Liver (tissue), 3 donors: ENCODE measurements at regions not wholly inside any gene's neighbourhood (a gene's known extent, or its start where the extent isn't known, plus 50 kb on each side); places are given as distances from the start of the nearest gene placed in this dataset.
"Not testable (repeated sequence)": the region's sequence is repeated elsewhere in the genome, so short reads cannot be mapped to it uniquely, and the experiment has no call there.

Source experiments
- EGR1 ChIP-seq, 2 donors: IDR thresholded peaks; 2 replicates each; pipeline ENCODE4 v1.6.1; 2016 to 2018; ENCODE audit warnings: antibody characterized with exemption in 2 of 2, low read depth in 2 of 2
- FOXA1 ChIP-seq: IDR thresholded peaks from 2 replicates; pipeline ENCODE4 v1.6.1; 2016; ENCODE audit warnings: antibody characterized with exemption
- NR2F2 ChIP-seq: IDR thresholded peaks from 2 replicates; pipeline ENCODE4 v1.6.1; 2016; ENCODE audit warnings: antibody characterized with exemption
- RAD21 ChIP-seq, 2 donors: IDR thresholded peaks; 2 replicates each; pipeline ENCODE4 v1.6.1; 2016; ENCODE audit warnings: antibody characterized with exemption in 2 of 2, mild to moderate bottlenecking in 2 of 2
- SP1 ChIP-seq: IDR thresholded peaks from 2 replicates; pipeline ENCODE4 v1.6.1; 2018; ENCODE audit warnings: antibody characterized with exemption, mild to moderate bottlenecking
- YY1 ChIP-seq: IDR thresholded peaks from 2 replicates; pipeline ENCODE4 v1.6.1; 2016; ENCODE audit warnings: antibody characterized with exemption, mild to moderate bottlenecking
- TF ChIP-seq, protein P1 (sequence below): fragments of 150-350 bp; IDR thresholded peaks from 2 replicates; pipeline ENCODE4 v1.5.1; 2017; ENCODE audit warnings: improper control_type of control experiment, low read depth, low read length; ENCODE audit not compliant: missing input control
- TF ChIP-seq, protein P2 (sequence below): IDR thresholded peaks from 2 replicates; pipeline ENCODE4 v1.6.1; 2016; ENCODE audit warnings: antibody characterized with exemption
- TF ChIP-seq, protein P3 (sequence below): IDR thresholded peaks from 2 replicates; pipeline ENCODE4 v1.6.1; 2016; ENCODE audit warnings: antibody characterized with exemption
- TF ChIP-seq, protein P4 (sequence below): IDR thresholded peaks from 2 replicates; pipeline ENCODE4 v1.6.1; 2016; ENCODE audit warnings: antibody characterized with exemption, mild to moderate bottlenecking
- donor health status: healthy.
- donor health status: healthy.

DNA sequence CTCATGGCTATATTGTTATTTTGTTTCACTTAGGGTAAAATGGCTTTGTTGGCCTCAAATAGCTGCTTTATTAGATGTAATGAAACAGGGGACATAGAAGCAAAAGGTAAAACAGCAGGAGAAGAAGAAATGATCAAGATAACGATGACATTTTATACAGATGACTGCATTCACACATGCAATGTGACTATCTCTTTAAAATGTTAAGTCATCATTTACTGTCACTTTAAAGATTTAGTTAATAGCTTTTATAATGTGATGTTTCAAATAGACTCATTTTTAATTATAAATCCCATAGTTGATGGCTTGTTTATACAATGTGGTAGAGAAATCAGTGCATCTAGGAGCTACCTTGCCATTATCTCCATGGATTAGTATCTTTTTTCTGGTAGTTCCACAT lies 2160.8 kb upstream of the DEFB115 start:
- TF ChIP-seq, protein P1, sequence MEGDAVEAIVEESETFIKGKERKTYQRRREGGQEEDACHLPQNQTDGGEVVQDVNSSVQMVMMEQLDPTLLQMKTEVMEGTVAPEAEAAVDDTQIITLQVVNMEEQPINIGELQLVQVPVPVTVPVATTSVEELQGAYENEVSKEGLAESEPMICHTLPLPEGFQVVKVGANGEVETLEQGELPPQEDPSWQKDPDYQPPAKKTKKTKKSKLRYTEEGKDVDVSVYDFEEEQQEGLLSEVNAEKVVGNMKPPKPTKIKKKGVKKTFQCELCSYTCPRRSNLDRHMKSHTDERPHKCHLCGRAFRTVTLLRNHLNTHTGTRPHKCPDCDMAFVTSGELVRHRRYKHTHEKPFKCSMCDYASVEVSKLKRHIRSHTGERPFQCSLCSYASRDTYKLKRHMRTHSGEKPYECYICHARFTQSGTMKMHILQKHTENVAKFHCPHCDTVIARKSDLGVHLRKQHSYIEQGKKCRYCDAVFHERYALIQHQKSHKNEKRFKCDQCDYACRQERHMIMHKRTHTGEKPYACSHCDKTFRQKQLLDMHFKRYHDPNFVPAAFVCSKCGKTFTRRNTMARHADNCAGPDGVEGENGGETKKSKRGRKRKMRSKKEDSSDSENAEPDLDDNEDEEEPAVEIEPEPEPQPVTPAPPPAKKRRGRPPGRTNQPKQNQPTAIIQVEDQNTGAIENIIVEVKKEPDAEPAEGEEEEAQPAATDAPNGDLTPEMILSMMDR, result not testable (repeated sequence)
- not testable (repeated sequence) for TF ChIP-seq EGR1 (IDR thresholded peaks at IDR 0.05; ENCODE audit: low read depth in 2 of 2); YY1; FOXA1; SP1; RAD21 (IDR thresholded peaks at IDR 0.05); NR2F2
- TF ChIP-seq, protein P2, sequence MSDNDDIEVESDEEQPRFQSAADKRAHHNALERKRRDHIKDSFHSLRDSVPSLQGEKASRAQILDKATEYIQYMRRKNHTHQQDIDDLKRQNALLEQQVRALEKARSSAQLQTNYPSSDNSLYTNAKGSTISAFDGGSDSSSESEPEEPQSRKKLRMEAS, result not testable (repeated sequence)
- TF ChIP-seq, protein P3, sequence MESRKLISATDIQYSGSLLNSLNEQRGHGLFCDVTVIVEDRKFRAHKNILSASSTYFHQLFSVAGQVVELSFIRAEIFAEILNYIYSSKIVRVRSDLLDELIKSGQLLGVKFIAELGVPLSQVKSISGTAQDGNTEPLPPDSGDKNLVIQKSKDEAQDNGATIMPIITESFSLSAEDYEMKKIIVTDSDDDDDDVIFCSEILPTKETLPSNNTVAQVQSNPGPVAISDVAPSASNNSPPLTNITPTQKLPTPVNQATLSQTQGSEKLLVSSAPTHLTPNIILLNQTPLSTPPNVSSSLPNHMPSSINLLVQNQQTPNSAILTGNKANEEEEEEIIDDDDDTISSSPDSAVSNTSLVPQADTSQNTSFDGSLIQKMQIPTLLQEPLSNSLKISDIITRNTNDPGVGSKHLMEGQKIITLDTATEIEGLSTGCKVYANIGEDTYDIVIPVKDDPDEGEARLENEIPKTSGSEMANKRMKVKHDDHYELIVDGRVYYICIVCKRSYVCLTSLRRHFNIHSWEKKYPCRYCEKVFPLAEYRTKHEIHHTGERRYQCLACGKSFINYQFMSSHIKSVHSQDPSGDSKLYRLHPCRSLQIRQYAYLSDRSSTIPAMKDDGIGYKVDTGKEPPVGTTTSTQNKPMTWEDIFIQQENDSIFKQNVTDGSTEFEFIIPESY, result not testable (repeated sequence)
- TF ChIP-seq, protein P4, sequence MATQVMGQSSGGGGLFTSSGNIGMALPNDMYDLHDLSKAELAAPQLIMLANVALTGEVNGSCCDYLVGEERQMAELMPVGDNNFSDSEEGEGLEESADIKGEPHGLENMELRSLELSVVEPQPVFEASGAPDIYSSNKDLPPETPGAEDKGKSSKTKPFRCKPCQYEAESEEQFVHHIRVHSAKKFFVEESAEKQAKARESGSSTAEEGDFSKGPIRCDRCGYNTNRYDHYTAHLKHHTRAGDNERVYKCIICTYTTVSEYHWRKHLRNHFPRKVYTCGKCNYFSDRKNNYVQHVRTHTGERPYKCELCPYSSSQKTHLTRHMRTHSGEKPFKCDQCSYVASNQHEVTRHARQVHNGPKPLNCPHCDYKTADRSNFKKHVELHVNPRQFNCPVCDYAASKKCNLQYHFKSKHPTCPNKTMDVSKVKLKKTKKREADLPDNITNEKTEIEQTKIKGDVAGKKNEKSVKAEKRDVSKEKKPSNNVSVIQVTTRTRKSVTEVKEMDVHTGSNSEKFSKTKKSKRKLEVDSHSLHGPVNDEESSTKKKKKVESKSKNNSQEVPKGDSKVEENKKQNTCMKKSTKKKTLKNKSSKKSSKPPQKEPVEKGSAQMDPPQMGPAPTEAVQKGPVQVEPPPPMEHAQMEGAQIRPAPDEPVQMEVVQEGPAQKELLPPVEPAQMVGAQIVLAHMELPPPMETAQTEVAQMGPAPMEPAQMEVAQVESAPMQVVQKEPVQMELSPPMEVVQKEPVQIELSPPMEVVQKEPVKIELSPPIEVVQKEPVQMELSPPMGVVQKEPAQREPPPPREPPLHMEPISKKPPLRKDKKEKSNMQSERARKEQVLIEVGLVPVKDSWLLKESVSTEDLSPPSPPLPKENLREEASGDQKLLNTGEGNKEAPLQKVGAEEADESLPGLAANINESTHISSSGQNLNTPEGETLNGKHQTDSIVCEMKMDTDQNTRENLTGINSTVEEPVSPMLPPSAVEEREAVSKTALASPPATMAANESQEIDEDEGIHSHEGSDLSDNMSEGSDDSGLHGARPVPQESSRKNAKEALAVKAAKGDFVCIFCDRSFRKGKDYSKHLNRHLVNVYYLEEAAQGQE, result not testable (repeated sequence)
